ENCODE measurements at regions not wholly inside any gene's neighbourhood (a gene's known extent, or its start where the extent isn't known, plus 50 kb on each side); places are given as distances from the start of the nearest gene placed in this dataset.

DNA sequence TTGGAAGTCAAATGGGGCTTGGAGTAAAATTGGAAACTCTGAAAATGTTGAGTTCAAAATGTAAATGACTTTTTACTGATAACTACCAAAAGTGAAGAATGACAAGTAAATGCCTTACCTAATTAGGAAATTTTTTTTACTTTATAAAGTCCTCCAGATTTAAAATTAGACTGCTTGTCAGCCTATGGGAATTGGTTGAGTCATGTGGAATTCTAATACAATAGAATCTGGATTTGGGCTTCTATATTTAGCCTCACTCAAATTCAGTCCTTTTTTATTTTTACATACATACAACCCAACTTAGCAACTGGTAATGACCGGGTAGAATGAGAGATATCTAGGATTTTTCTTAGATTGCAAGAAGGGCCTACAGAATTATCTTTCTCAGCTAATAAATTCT, 158.9 kb upstream of the CADPS start:
- TF ChIP-seq, protein P1, sequence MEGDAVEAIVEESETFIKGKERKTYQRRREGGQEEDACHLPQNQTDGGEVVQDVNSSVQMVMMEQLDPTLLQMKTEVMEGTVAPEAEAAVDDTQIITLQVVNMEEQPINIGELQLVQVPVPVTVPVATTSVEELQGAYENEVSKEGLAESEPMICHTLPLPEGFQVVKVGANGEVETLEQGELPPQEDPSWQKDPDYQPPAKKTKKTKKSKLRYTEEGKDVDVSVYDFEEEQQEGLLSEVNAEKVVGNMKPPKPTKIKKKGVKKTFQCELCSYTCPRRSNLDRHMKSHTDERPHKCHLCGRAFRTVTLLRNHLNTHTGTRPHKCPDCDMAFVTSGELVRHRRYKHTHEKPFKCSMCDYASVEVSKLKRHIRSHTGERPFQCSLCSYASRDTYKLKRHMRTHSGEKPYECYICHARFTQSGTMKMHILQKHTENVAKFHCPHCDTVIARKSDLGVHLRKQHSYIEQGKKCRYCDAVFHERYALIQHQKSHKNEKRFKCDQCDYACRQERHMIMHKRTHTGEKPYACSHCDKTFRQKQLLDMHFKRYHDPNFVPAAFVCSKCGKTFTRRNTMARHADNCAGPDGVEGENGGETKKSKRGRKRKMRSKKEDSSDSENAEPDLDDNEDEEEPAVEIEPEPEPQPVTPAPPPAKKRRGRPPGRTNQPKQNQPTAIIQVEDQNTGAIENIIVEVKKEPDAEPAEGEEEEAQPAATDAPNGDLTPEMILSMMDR (IDR thresholded peaks at IDR 0.05; ENCODE audit: low read depth, low read length, missing control alignments) = no peak
- H3K4me3 ChIP-seq (ENCODE audit: low read depth, low read length) = no peak overlapping the region
- no peak for DNase-seq (ENCODE audit: low read depth)

- H3K4me3 ChIP-seq (ENCODE audit: low read depth, low read length) = no peak overlapping the region
- DNase-seq (ENCODE audit: low read depth) = no peak
- TF ChIP-seq, protein P1 (IDR thresholded peaks at IDR 0.05; ENCODE audit: low read depth, low read length, missing control alignments) = no peak
These were observed 161.9 kb upstream of the CADPS start for GRCh38 chr3:63037116-63037515.

- TF ChIP-seq, protein P1 (IDR thresholded peaks at IDR 0.05; ENCODE audit: low read depth, low read length, missing control alignments) = no peak
- DNase-seq (ENCODE audit: low read depth) = no peak
- no peak overlapping the region for H3K4me3 ChIP-seq (ENCODE audit: low read depth, low read length)
These were observed 167.6 kb upstream of the CADPS start for GRCh38 chr3:63042833-63043232.

GRCh38 chr3:63043631-63044030, 168.4 kb upstream of the CADPS start:
- DNase-seq (ENCODE audit: low read depth) = no peak
- TF ChIP-seq, protein P1 (IDR thresholded peaks at IDR 0.05; ENCODE audit: low read depth, low read length, missing control alignments) = no peak
- H3K4me3 ChIP-seq (ENCODE audit: low read depth, low read length) = no peak overlapping the region

DNA sequence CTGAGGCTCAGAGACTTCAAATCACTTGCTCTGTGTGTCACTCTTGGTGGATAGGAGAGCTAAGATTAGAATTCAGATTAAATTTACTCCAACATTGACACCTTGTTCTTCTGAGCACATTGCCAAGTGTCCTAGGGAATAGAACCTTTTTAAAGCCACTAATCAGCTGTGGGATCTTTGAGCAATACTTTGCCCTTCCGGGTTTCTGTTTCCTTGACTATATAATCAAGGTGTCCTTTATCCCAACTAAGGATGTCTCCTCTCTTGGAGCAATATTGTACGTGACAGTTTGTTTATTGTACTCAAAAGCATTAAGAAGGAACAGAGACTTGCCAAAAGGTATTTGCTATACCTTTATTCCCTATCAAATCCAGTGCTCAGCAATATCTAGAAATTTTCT, 170.9 kb upstream of the CADPS start:
- TF ChIP-seq, protein P1 (IDR thresholded peaks at IDR 0.05; ENCODE audit: low read depth, low read length, missing control alignments) = no peak
- H3K4me3 ChIP-seq (ENCODE audit: low read depth, low read length) = no peak overlapping the region
- no peak for DNase-seq (ENCODE audit: low read depth)

- H3K4me3 ChIP-seq (ENCODE audit: low read depth, low read length) = no peak overlapping the region
- DNase-seq (ENCODE audit: low read depth) = no peak
- TF ChIP-seq, protein P1 (IDR thresholded peaks at IDR 0.05; ENCODE audit: low read depth, low read length, missing control alignments) = no peak
These were observed 171.4 kb upstream of the CADPS start for GRCh38 chr3:63046580-63046979.

DNA sequence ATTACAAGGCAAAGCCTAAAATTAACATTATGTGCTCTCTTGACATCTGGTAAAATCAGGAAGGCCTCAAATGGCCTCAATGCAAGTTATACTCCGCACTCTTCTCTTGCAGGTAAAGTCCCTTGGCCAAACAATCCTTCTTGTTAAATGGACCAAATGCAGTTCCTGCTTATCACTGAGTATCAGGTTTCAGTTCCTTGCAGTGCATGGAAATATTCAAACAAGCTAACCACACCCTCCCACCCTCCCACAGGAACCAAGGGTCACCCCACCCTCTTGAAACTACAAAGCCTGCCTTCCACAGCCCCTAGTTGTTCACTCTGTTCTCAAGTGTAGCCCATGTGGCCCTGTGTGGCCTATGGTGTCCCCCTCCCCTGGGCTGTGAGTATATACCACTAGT, 171.9 kb upstream of the CADPS start:
- TF ChIP-seq, protein P1 (IDR thresholded peaks at IDR 0.05; ENCODE audit: low read depth, low read length, missing control alignments) = no peak
- DNase-seq (ENCODE audit: low read depth) = no peak

More for the DNA sequence above, 171.9 kb upstream of the CADPS start:
- no peak overlapping the region for H3K4me3 ChIP-seq (ENCODE audit: low read depth, low read length)
